Keratinocyte (primary cell): ENCODE measurements at regions not wholly inside any gene's neighbourhood (a gene's known extent, or its start where the extent isn't known, plus 50 kb on each side); places are given as distances from the start of the nearest gene placed in this dataset.
"Not testable (repeated sequence)": the region's sequence is repeated elsewhere in the genome, so short reads cannot be mapped to it uniquely, and the experiment has no call there.

ENCODE experiments used
- DNase-seq: peaks from one replicate; pipeline ENCODE4 v3.0.0-alpha.2; 2011; ENCODE audit warnings: low read depth, missing footprints, low spot score
- FAIRE-seq: peaks from 2 replicates; lab custom pipeline; 2011; peaks lifted over from hg19 to GRCh38; lab: Jason Lieb, UNC
- H2AFZ ChIP-seq: 2 replicates; pipeline ENCODE4 v1.6.0; 2012; ENCODE audit warnings: low read length, control low read depth, inconsistent platforms; ENCODE audit not compliant: control insufficient read depth
- H3K27ac ChIP-seq: 2 replicates; pipeline ENCODE4 v1.5.1; 2011; ENCODE audit warnings: low read length; ENCODE audit not compliant: control insufficient read depth, insufficient read depth
- H3K27me3 ChIP-seq: 3 replicates; pipeline ENCODE4 v1.6.0; 2011; ENCODE audit warnings: low read length; ENCODE audit not compliant: control insufficient read depth, insufficient read depth; ENCODE audit errors: extremely low read depth
- H3K36me3 ChIP-seq, 2 experiments: 2 replicates in 1 of 2; 3 replicates in 1 of 2; pipeline ENCODE4 v1.5.1; 2011; ENCODE audit warnings: low read length in 2 of 2, mild to moderate bottlenecking in 1 of 2; ENCODE audit not compliant: control insufficient read depth in 2 of 2, insufficient read depth in 2 of 2; ENCODE audit errors: extremely low read depth in 1 of 2
- H3K4me1 ChIP-seq: 3 replicates; pipeline ENCODE4 v1.5.1; 2011; ENCODE audit warnings: low read length; ENCODE audit not compliant: control insufficient read depth, insufficient read depth; ENCODE audit errors: extremely low read depth
- H3K4me2 ChIP-seq: 3 replicates; pipeline ENCODE4 v1.6.0; 2011; ENCODE audit warnings: low read depth, low read length; ENCODE audit not compliant: control insufficient read depth, insufficient read depth; ENCODE audit errors: extremely low read depth
- H3K4me3 ChIP-seq, 3 experiments: fragments of 200-600 bp in 1 of 3; sonication (generic) in 1 of 3; 2 replicates in 2 of 3; 3 replicates in 1 of 3; pipeline ENCODE4 v1.5.1; 2011 to 2016; ENCODE audit warnings: low read length in 3 of 3, mild to moderate bottlenecking in 3 of 3, control low read depth in 2 of 3, inconsistent platforms in 1 of 3, low read depth in 1 of 3, mixed read lengths in 1 of 3, mixed run types in 1 of 3, moderate library complexity in 1 of 3; ENCODE audit not compliant: control insufficient read depth in 2 of 3, insufficient read depth in 2 of 3; ENCODE audit errors: extremely low read depth in 1 of 3
- H3K79me2 ChIP-seq: 2 replicates; pipeline ENCODE4 v1.6.0; 2012; ENCODE audit warnings: low read length; ENCODE audit not compliant: control insufficient read depth, insufficient read depth
- H3K9ac ChIP-seq: 3 replicates; pipeline ENCODE4 v1.6.0; 2011; ENCODE audit warnings: low read length; ENCODE audit not compliant: control insufficient read depth, insufficient read depth; ENCODE audit errors: extremely low read depth
- H3K9me1 ChIP-seq: 3 replicates; pipeline ENCODE4 v1.6.0; 2011; ENCODE audit warnings: low read length; ENCODE audit not compliant: control insufficient read depth, insufficient read depth; ENCODE audit errors: extremely low read depth
- H3K9me3 ChIP-seq: 2 replicates; pipeline ENCODE4 v1.5.1; 2012; ENCODE audit warnings: low read depth, low read length; ENCODE audit not compliant: control insufficient read depth
- H4K20me1 ChIP-seq: 3 replicates; pipeline ENCODE4 v1.6.0; 2011; ENCODE audit warnings: low read length; ENCODE audit not compliant: control insufficient read depth, insufficient read depth; ENCODE audit errors: extremely low read depth
- CTCF ChIP-seq, 3 experiments: IDR thresholded peaks in 1 of 3; conservative IDR thresholded peaks in 1 of 3; optimal IDR thresholded peaks in 1 of 3; 2 replicates in 2 of 3; 3 replicates in 1 of 3; pipeline versions ENCODE3 to v1.5.1; 2011; ENCODE audit warnings: low read length in 3 of 3, mild to moderate bottlenecking in 3 of 3, moderate library complexity in 2 of 3, control low read depth in 1 of 3, inconsistent platforms in 1 of 3; ENCODE audit not compliant: insufficient read depth in 2 of 3; ENCODE audit errors: extremely low read depth in 1 of 3
- EZH2 ChIP-seq: IDR thresholded peaks from one replicate; pipeline ENCODE4 v1.6.1; 2012; ENCODE audit warnings: inconsistent platforms, mild to moderate bottlenecking, low read length, moderate library complexity
- dilution Hi-C: fragments of 300-500 bp; cut with MboI; formaldehyde crosslinking; loops from one replicate; pipeline ENCODE4 v1.7.0; 2020; ENCODE audit warnings: low sequenced_read_pairs; ENCODE audit not compliant: extremely low pct_ligation_motif_present

GRCh38 chr15:75123395-75123794 is 78.3 kb upstream of the C15orf39 start:
- Histone ChIP-seq H3K4me1 (no peaks in the 10 kb centered on the region), H3K36me3 (no peaks in the 10 kb centered on the region), H3K79me2 (no peaks in the 10 kb centered on the region), H3K27ac (no peak overlapping the region), H3K9ac (no peak overlapping the region), H3K9me3 (no peaks in the 10 kb centered on the region), H2AFZ (no peak overlapping the region), H3K4me3 (no peak overlapping the region), H3K4me2 (no peak overlapping the region), H4K20me1 (no peaks in the 10 kb centered on the region), H3K27me3 (no peaks in the 10 kb centered on the region), H3K9me1 (no peaks in the 10 kb centered on the region)
- dilution Hi-C loops = no loop called here
- DNase-seq (no peak), FAIRE-seq (no peak)
- no peak for TF ChIP-seq CTCF (optimal IDR thresholded peaks at IDR 0.05 in 1 of 3, IDR thresholded peaks at IDR 0.05 in 1 of 3, conservative IDR thresholded peaks at IDR 0.05 in 1 of 3; ENCODE audit: extremely low read depth in 1 of 3, insufficient read depth in 2 of 3, low read length in 3 of 3)
- TF ChIP-seq EZH2 = no peak

- H2AFZ ChIP-seq, dilution Hi-C loops, H3K27me3 ChIP-seq, H3K79me2 ChIP-seq, H3K27ac ChIP-seq, H3K36me3 ChIP-seq, DNase-seq, H3K9ac ChIP-seq, H3K4me2 ChIP-seq, H3K4me1 ChIP-seq, H3K9me1 ChIP-seq, H3K9me3 ChIP-seq, FAIRE-seq, H3K4me3 ChIP-seq, H4K20me1 ChIP-seq: not testable (repeated sequence)
These were observed 77.4 kb upstream of the C15orf39 start for GRCh38 chr15:75124278-75124677.

- no peaks in the 10 kb centered on the region for H3K9me3 ChIP-seq
- H3K4me1 ChIP-seq = no peaks in the 10 kb centered on the region
- no peaks in the 10 kb centered on the region for H3K9me1 ChIP-seq
- no peaks in the 10 kb centered on the region for H3K27me3 ChIP-seq
- H3K4me2 ChIP-seq = no peak overlapping the region
- DNase-seq = no peak
- H2AFZ ChIP-seq = no peak overlapping the region
- dilution Hi-C loops = no loop called here
- no peak for FAIRE-seq
- TF ChIP-seq CTCF (optimal IDR thresholded peaks at IDR 0.05 in 1 of 3, IDR thresholded peaks at IDR 0.05 in 1 of 3, conservative IDR thresholded peaks at IDR 0.05 in 1 of 3; ENCODE audit: extremely low read depth in 1 of 3, insufficient read depth in 2 of 3, low read length in 3 of 3) = no peak
- no peak for TF ChIP-seq EZH2
- no peak overlapping the region for H3K27ac ChIP-seq
- no peak overlapping the region for H3K9ac ChIP-seq
- H3K4me3 ChIP-seq = no peak overlapping the region
- no peaks in the 10 kb centered on the region for H3K36me3 ChIP-seq
- H4K20me1 ChIP-seq = no peaks in the 10 kb centered on the region
- H3K79me2 ChIP-seq = no peaks in the 10 kb centered on the region
These were observed 75.7 kb upstream of the C15orf39 start for GRCh38 chr15:75125935-75126334.
